H1 (cell line): ENCODE measurements at regions not wholly inside any gene's neighbourhood (a gene's known extent, or its start where the extent isn't known, plus 50 kb on each side); places are given as distances from the start of the nearest gene placed in this dataset.

ENCODE experiments used
- CREB1 ChIP-seq: IDR thresholded peaks from 2 replicates; pipeline ENCODE4 v1.6.1; 2012; ENCODE audit warnings: inconsistent platforms
- CTCF ChIP-seq, 3 experiments: IDR thresholded peaks; 1 replicate in 2 of 3; 2 replicates in 1 of 3; pipeline versions ENCODE4 v1.5.1 to v1.6.1; 2011; ENCODE audit warnings: low read length in 3 of 3, mild to moderate bottlenecking in 3 of 3, inconsistent platforms in 2 of 3, low read depth in 1 of 3, moderate library complexity in 1 of 3; ENCODE audit not compliant: insufficient read depth in 1 of 3; ENCODE audit errors: control extremely low read depth in 1 of 3
- POLR2A ChIP-seq, 2 experiments: IDR thresholded peaks; 1 replicate in 1 of 2; 2 replicates in 1 of 2; pipeline ENCODE4 v1.6.1; 2011; ENCODE audit warnings: low read depth in 2 of 2, low read length in 2 of 2, mild to moderate bottlenecking in 2 of 2; ENCODE audit errors: control extremely low read depth in 1 of 2
- POLR2AphosphoS5 ChIP-seq: IDR thresholded peaks from 2 replicates; pipeline ENCODE4 v1.6.1; 2011; ENCODE audit warnings: low read depth, low read length
- TAF1 ChIP-seq: IDR thresholded peaks from 2 replicates; pipeline ENCODE4 v1.6.1; 2011; ENCODE audit warnings: mild to moderate bottlenecking, low read depth, low read length
- TCF12 ChIP-seq: IDR thresholded peaks from 2 replicates; pipeline ENCODE4 v1.6.1; 2011; ENCODE audit warnings: low read depth, mild to moderate bottlenecking, low read length
- YY1 ChIP-seq: IDR thresholded peaks from 2 replicates; pipeline ENCODE4 v1.6.1; 2011; ENCODE audit warnings: low read depth, mild to moderate bottlenecking, low read length

GRCh38 chr3:10558736-10559135 is 53.4 kb upstream of the ATP2B2 start:
- TF ChIP-seq CREB1 = no peak
- TF ChIP-seq POLR2AphosphoS5 = no peak
- no peak for TF ChIP-seq POLR2A (IDR thresholded peaks at IDR 0.05; ENCODE audit: control extremely low read depth in 1 of 2, low read depth in 2 of 2, low read length in 2 of 2)
- no peak for TF ChIP-seq YY1
- no peak for TF ChIP-seq CTCF (IDR thresholded peaks at IDR 0.05; ENCODE audit: control extremely low read depth in 1 of 3, insufficient read depth in 1 of 3, low read depth in 1 of 3, low read length in 3 of 3)
- TF ChIP-seq TCF12 = no peak
- no peak for TF ChIP-seq TAF1
